HepG2 (cell line): ENCODE measurements at regions not wholly inside any gene's neighbourhood (a gene's known extent, or its start where the extent isn't known, plus 50 kb on each side); places are given as distances from the start of the nearest gene placed in this dataset.

Experiments
- ATAC-seq: fragments of 200-7000 bp; cut with Tn5 transposase; 3 replicates; pipeline ENCODE4 v1.9.1; 2020; ENCODE audit warnings: mild to moderate bottlenecking, moderate library complexity
- BruUV-seq: library from RNA; stranded (reverse); fragments of 400-500 nt; replicated peaks from 2 replicates; lab custom pipeline; 2021; lab: Mats Ljungman, UMichigan
- CTCF ChIA-PET: fragments of 300-600 bp; formaldehyde crosslinking; extraction: SDS; loops from one replicate; lab custom pipeline; 2021; ENCODE audit warnings: low total read pairs, inconsistent platforms, low intra/inter-chr PET ratio; lab: Yijun Ruan, JAX
- POLR2A ChIA-PET: fragments of 350-600 bp; sonication (Branson Sonifier 250); formaldehyde crosslinking; loops from one replicate; lab custom pipeline; 2020; ENCODE audit warnings: antibody characterized with exemption, inconsistent platforms; lab: Yijun Ruan, JAX
- DNase-seq: peaks from one replicate; pipeline ENCODE4 v3.0.0-alpha.2; 2015; ENCODE audit warnings: low spot score
- FAIRE-seq: peaks from 3 replicates; lab custom pipeline; 2011; peaks lifted over from hg19 to GRCh38; lab: Jason Lieb, UNC
- H2AFZ ChIP-seq: one replicate; pipeline ENCODE4 v1.6.1; 2011; ENCODE audit warnings: low read length, inconsistent platforms
- H3K27ac ChIP-seq: fragments of 300-600 bp; 3 replicates; pipeline ENCODE4 v1.8.0; 2011; ENCODE audit warnings: mixed run types, mild to moderate bottlenecking, mixed read lengths, low read length, inconsistent platforms; ENCODE audit not compliant: insufficient read depth; ENCODE audit errors: extremely low read length
- H3K27me3 ChIP-seq, 2 experiments: fragments of 200-600 bp in 1 of 2; 2 replicates in 1 of 2; 3 replicates in 1 of 2; pipeline versions ENCODE4 v1.6.0 to v1.8.0; 2011; ENCODE audit warnings: low read length in 2 of 2, mild to moderate bottlenecking in 2 of 2, moderate library complexity in 2 of 2, inconsistent platforms in 1 of 2; ENCODE audit not compliant: insufficient read depth in 2 of 2, control insufficient read depth in 1 of 2
- H3K36me3 ChIP-seq, 2 experiments: fragments of 200-600 bp in 1 of 2; replicated peaks in 1 of 2; 2 replicates in 1 of 2; 3 replicates in 1 of 2; pipeline versions ENCODE4 v1.5.1 to v1.8.0; 2011; ENCODE audit warnings: low read length in 2 of 2, inconsistent platforms in 1 of 2; ENCODE audit not compliant: insufficient read depth in 2 of 2, control insufficient read depth in 1 of 2
- H3K4me1 ChIP-seq: 2 replicates; pipeline ENCODE4 v1.5.1; 2012; ENCODE audit warnings: low read length, inconsistent platforms; ENCODE audit not compliant: insufficient read depth
- H3K4me2 ChIP-seq: 2 replicates; pipeline ENCODE4 v1.6.0; 2011; ENCODE audit warnings: low read depth, low read length, inconsistent platforms
- H3K4me3 ChIP-seq, 3 experiments: fragments of 200-600 bp in 1 of 3; sonication (generic), shearing (Covaris generic) in 1 of 3; replicated peaks in 1 of 3; 2 replicates each; pipeline ENCODE4 v1.5.1; 2011 to 2016; ENCODE audit warnings: low read length in 3 of 3, inconsistent platforms in 2 of 3, low read depth in 2 of 3, mild to moderate bottlenecking in 2 of 3, control low read depth in 1 of 3, mixed read lengths in 1 of 3; ENCODE audit not compliant: insufficient read depth in 1 of 3
- H3K79me2 ChIP-seq: one replicate; pipeline ENCODE4 v1.6.1; 2011; ENCODE audit warnings: low read length, inconsistent platforms; ENCODE audit not compliant: insufficient read depth
- H3K9ac ChIP-seq: 2 replicates; pipeline ENCODE4 v1.6.0; 2011; ENCODE audit warnings: mild to moderate bottlenecking, low read depth, low read length, inconsistent platforms; ENCODE audit not compliant: insufficient read depth
- H3K9me3 ChIP-seq: 2 replicates; pipeline ENCODE4 v1.5.1; 2012; ENCODE audit warnings: mild to moderate bottlenecking, low read length
- H4K20me1 ChIP-seq: 2 replicates; pipeline ENCODE4 v1.6.0; 2011; ENCODE audit warnings: inconsistent platforms, mild to moderate bottlenecking, low read length, moderate library complexity; ENCODE audit not compliant: insufficient read depth
- ASH2L ChIP-seq: fragments of 300-600, 200-600 bp; sonication (generic); IDR thresholded peaks from 2 replicates; pipeline ENCODE4 v1.7.0; 2017; ENCODE audit warnings: low read depth, mild to moderate bottlenecking, moderate library complexity, mixed read lengths, low read length; ENCODE audit not compliant: insufficient read length
- ATF4 ChIP-seq, 2 experiments: fragments of 450-650 bp in 1 of 2; sonication (generic) in 1 of 2; formaldehyde crosslinking; IDR thresholded peaks; 2 replicates each; pipeline versions ENCODE4 v1.5.0 to v1.8.0; 2020 to 2022; ENCODE audit warnings: mild to moderate bottlenecking in 1 of 2, missing genetic modification reagents in 1 of 2
- CREBL2 ChIP-seq: sonication (generic); formaldehyde crosslinking; IDR thresholded peaks from 2 replicates; pipeline ENCODE4 v1.8.1; 2023; ENCODE audit warnings: missing genetic modification reagents, mild to moderate bottlenecking, borderline replicate concordance
- CREM ChIP-seq, 2 experiments: sonication (generic) in 1 of 2; formaldehyde crosslinking in 1 of 2; IDR thresholded peaks; 2 replicates each; pipeline versions ENCODE4 v1.4.0 to v1.6.1; 2016 to 2020; ENCODE audit warnings: antibody characterized with exemption in 1 of 2, mild to moderate bottlenecking in 1 of 2, missing genetic modification reagents in 1 of 2
- CSRNP2 ChIP-seq: sonication (generic); formaldehyde crosslinking; conservative IDR thresholded peaks from 2 replicates; pipeline ENCODE4 v1.8.0; 2022; ENCODE audit warnings: low read depth, missing genetic modification reagents
- EZH2 ChIP-seq: conservative IDR thresholded peaks from 2 replicates; pipeline ENCODE4 v1.6.1; 2012; ENCODE audit warnings: mild to moderate bottlenecking, low read depth, low read length, moderate library complexity
- HOXA7 ChIP-seq: sonication (generic); formaldehyde crosslinking; IDR thresholded peaks from 2 replicates; pipeline ENCODE4 v1.8.1; 2022; ENCODE audit warnings: mild to moderate bottlenecking, missing genetic modification reagents, moderate library complexity
- MYC ChIP-seq: sonication (generic); formaldehyde crosslinking; IDR thresholded peaks from 2 replicates; pipeline ENCODE4 v1.9.0; 2021; ENCODE audit warnings: missing genetic modification reagents, borderline replicate concordance
- SATB2 ChIP-seq: sonication (generic); formaldehyde crosslinking; IDR thresholded peaks from 2 replicates; pipeline ENCODE4 v1.5.0; 2020; ENCODE audit warnings: missing genetic modification reagents
- ZBTB33 ChIP-seq: sonication (generic); formaldehyde crosslinking; IDR thresholded peaks from 2 replicates; pipeline ENCODE4 v1.4.0; 2020; ENCODE audit warnings: missing genetic modification reagents
- ZBTB4 ChIP-seq: sonication (generic); formaldehyde crosslinking; IDR thresholded peaks from 2 replicates; pipeline ENCODE4 v1.4.0; 2020; ENCODE audit warnings: missing genetic modification reagents, mild to moderate bottlenecking, borderline replicate concordance
- ZKSCAN5 ChIP-seq: sonication (generic); formaldehyde crosslinking; IDR thresholded peaks from 2 replicates; pipeline ENCODE4 v1.5.1; 2020; ENCODE audit warnings: mild to moderate bottlenecking, missing genetic modification reagents
- ZNF160 ChIP-seq: sonication (generic); formaldehyde crosslinking; IDR thresholded peaks from 2 replicates; pipeline ENCODE4 v1.8.0; 2022; ENCODE audit warnings: mild to moderate bottlenecking, inconsistent platforms, missing genetic modification reagents
- ZNF550 ChIP-seq: sonication (generic); formaldehyde crosslinking; IDR thresholded peaks from 2 replicates; pipeline ENCODE4 v1.4.0; 2020; ENCODE audit warnings: mild to moderate bottlenecking, missing genetic modification reagents, borderline replicate concordance
- ZNF562 ChIP-seq: sonication (generic); formaldehyde crosslinking; IDR thresholded peaks from 2 replicates; pipeline ENCODE4 v1.8.0; 2022; ENCODE audit warnings: missing genetic modification reagents, borderline replicate concordance
- ZNF713 ChIP-seq: sonication (generic); formaldehyde crosslinking; IDR thresholded peaks from 2 replicates; pipeline ENCODE4 v1.4.0; 2020; ENCODE audit warnings: mild to moderate bottlenecking, missing genetic modification reagents
- WGBS: methylation state at CpG from one replicate; pipeline ENCODE4 v1.1.6; 2017; ENCODE audit warnings: low lambda C conversion rate; 5-methylcytosine and 5-hydroxymethylcytosine counted together
- in situ Hi-C: cut with HindIII; loops from 2 replicates; pipeline ENCODE4 v1.10.0; 2017; ENCODE audit warnings: low pct_unique_long_range_greater_than_20kb; ENCODE audit not compliant: extremely low pct_ligation_motif_present
- intact Hi-C: fragments of 100-400 bp; cut with micrococcal nuclease; formaldehyde crosslinking; loops from one replicate; pipeline ENCODE4 v1.10.0; 2022; ENCODE audit not compliant: unreplicated experiment

- no peak for TF ChIP-seq ZBTB33
Observed at GRCh38 chr5:38113456-38113855, 144.9 kb upstream of the EGFLAM start (continued).

- Histone ChIP-seq H3K9ac (no peak overlapping the region), H3K27me3 (no peaks in the 10 kb centered on the region), H3K27ac (no peak overlapping the region), H3K4me3 (no peak overlapping the region), H4K20me1 (no peaks in the 10 kb centered on the region)
- intact Hi-C loops, result no loop called here
- BruUV-seq, result no TSS peak
- DNase-seq, result no peak
- CTCF ChIA-PET, result no interaction called here
- TF ChIP-seq CREBL2, result no peak
- TF ChIP-seq CREM (IDR thresholded peaks at IDR 0.05), result no peak
- TF ChIP-seq CREM (CRISPR knock-in tag; IDR thresholded peaks at IDR 0.05), result no peak
- TF ChIP-seq ZKSCAN5 (CRISPR knock-in tag), result no peak
- no peak for TF ChIP-seq SATB2 (CRISPR knock-in tag)
- TF ChIP-seq ZNF160 (CRISPR knock-in tag), result no peak
- no peak for TF ChIP-seq HOXA7
- no peak for TF ChIP-seq ATF4 (CRISPR knock-in tag; IDR thresholded peaks at IDR 0.05)
- TF ChIP-seq EZH2, result no peak
- no peak for TF ChIP-seq ZNF550
- TF ChIP-seq ASH2L, result no peak
- no peak for TF ChIP-seq ZNF562 (CRISPR knock-in tag)
- TF ChIP-seq MYC (CRISPR knock-in tag), result no peak
- no peak for TF ChIP-seq ZBTB4 (CRISPR knock-in tag)
- no peak for TF ChIP-seq ZNF713 (CRISPR knock-in tag)
- TF ChIP-seq CSRNP2, result no peak
- TF ChIP-seq, all 625 proteins: peak for 0
- Histone ChIP-seq H2AFZ (no peak overlapping the region), H3K79me2 (no peaks in the 10 kb centered on the region), H3K4me1 (peaks cover 66% of the 10 kb centered on the region), H3K9me3 (no peaks in the 10 kb centered on the region), H3K4me2 (no peak overlapping the region), H3K36me3 (no peaks in the 10 kb centered on the region)
- ATAC-seq (no peak), FAIRE-seq (no peak)
- POLR2A ChIA-PET, result no interaction called here
- in situ Hi-C loops, result no loop called here
- WGBS, result 99% methylated on average over 4 of the region's 4 CpGs
Observed at GRCh38 chr5:38112938-38113337, 145.4 kb upstream of the EGFLAM start.
